Lower leg skin (tissue), 3 donors: ENCODE measurements at regions not wholly inside any gene's neighbourhood (a gene's known extent, or its start where the extent isn't known, plus 50 kb on each side); places are given as distances from the start of the nearest gene placed in this dataset.
"Not testable (repeated sequence)": the region's sequence is repeated elsewhere in the genome, so short reads cannot be mapped to it uniquely, and the experiment has no call there.

ENCODE experiments used
- POLR2A ChIP-seq, 2 donors: fragments of 450-650 bp; IDR thresholded peaks; one replicate each; pipeline ENCODE4 v1.6.1; 2016 to 2017; ENCODE audit warnings: antibody characterized with exemption in 2 of 2, mild to moderate bottlenecking in 1 of 2, moderate library complexity in 1 of 2
- TF ChIP-seq, protein P1 (sequence below), 3 donors: fragments of 450-650 bp; IDR thresholded peaks; one replicate each; pipeline ENCODE4 v1.5.1; 2016; ENCODE audit warnings: antibody characterized with exemption in 3 of 3, mild to moderate bottlenecking in 3 of 3, moderate library complexity in 2 of 3

DNA sequence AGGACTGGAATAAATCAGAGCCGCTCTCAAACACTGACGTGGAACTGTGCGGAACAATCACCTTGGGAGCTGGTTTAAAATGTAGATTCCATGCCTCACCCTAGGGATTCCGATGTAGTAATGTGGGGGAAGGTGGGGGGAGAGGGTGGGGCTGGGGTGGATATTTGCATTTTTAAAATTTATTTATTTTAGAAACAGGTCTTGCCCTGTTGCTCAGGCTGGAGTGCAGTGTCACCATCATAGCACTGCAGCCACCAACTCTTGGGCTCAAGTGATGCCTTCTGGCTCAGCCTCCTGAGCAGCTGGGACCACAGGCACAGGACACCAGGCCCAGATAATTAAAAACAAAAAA lies 101.9 kb upstream of the SEC22B start:
- TF ChIP-seq, protein P1, sequence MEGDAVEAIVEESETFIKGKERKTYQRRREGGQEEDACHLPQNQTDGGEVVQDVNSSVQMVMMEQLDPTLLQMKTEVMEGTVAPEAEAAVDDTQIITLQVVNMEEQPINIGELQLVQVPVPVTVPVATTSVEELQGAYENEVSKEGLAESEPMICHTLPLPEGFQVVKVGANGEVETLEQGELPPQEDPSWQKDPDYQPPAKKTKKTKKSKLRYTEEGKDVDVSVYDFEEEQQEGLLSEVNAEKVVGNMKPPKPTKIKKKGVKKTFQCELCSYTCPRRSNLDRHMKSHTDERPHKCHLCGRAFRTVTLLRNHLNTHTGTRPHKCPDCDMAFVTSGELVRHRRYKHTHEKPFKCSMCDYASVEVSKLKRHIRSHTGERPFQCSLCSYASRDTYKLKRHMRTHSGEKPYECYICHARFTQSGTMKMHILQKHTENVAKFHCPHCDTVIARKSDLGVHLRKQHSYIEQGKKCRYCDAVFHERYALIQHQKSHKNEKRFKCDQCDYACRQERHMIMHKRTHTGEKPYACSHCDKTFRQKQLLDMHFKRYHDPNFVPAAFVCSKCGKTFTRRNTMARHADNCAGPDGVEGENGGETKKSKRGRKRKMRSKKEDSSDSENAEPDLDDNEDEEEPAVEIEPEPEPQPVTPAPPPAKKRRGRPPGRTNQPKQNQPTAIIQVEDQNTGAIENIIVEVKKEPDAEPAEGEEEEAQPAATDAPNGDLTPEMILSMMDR (IDR thresholded peaks at IDR 0.05): not testable (repeated sequence)
- not testable (repeated sequence) for TF ChIP-seq POLR2A (IDR thresholded peaks at IDR 0.05)
